ENCODE measurements at regions not wholly inside any gene's neighbourhood (a gene's known extent, or its start where the extent isn't known, plus 50 kb on each side); places are given as distances from the start of the nearest gene placed in this dataset.

- no peak for TF ChIP-seq OSR1 (CRISPR knock-in tag; IDR thresholded peaks at IDR 0.05)
- no peak for TF ChIP-seq BACH2 (CRISPR knock-in tag; IDR thresholded peaks at IDR 0.05; ENCODE audit: borderline replicate concordance)
- TF ChIP-seq PATZ1 (CRISPR knock-in tag; IDR thresholded peaks at IDR 0.05; ENCODE audit: borderline replicate concordance), result no peak
Measured at GRCh38 chr2:15691586-15692310, 100.1 kb downstream of the DDX1 start.
